ENCODE measurements at regions not wholly inside any gene's neighbourhood (a gene's known extent, or its start where the extent isn't known, plus 50 kb on each side); places are given as distances from the start of the nearest gene placed in this dataset.

- no peak for TF ChIP-seq CTCF (IDR thresholded peaks at IDR 0.05)
- no peak for TF ChIP-seq POLR2A (IDR thresholded peaks at IDR 0.05)
Observed at GRCh38 chr15:31161951-31162350, 60.4 kb upstream of the TRPM1 start.

All from testis (tissue), 2 donors.